ENCODE measurements at regions not wholly inside any gene's neighbourhood (a gene's known extent, or its start where the extent isn't known, plus 50 kb on each side); places are given as distances from the start of the nearest gene placed in this dataset.

DNA sequence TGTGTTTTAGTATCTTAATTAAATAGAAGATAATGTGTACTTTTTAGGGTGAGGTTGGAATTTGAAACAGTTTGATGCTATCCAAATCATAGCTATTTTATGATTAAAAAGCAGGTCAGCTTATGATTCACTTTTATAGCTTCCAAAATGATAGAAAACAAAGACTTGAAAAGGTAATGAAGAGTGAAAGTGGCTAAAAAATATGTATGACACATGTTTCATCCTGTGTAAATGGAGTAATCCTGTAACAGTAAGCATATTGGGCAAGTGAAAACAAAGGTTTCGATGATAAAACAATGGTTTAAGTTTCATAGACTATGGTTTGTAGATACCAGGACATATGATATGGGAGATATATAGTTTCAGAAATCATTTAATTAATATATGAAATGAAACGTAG is 456.2 kb downstream of the PCDH20 start:
- H3K9me3 ChIP-seq, result no peaks in the 10 kb centered on the region

GRCh38 chr13:60957816-60958215 is 457.8 kb downstream of the PCDH20 start:
- TF ChIP-seq, protein P1, sequence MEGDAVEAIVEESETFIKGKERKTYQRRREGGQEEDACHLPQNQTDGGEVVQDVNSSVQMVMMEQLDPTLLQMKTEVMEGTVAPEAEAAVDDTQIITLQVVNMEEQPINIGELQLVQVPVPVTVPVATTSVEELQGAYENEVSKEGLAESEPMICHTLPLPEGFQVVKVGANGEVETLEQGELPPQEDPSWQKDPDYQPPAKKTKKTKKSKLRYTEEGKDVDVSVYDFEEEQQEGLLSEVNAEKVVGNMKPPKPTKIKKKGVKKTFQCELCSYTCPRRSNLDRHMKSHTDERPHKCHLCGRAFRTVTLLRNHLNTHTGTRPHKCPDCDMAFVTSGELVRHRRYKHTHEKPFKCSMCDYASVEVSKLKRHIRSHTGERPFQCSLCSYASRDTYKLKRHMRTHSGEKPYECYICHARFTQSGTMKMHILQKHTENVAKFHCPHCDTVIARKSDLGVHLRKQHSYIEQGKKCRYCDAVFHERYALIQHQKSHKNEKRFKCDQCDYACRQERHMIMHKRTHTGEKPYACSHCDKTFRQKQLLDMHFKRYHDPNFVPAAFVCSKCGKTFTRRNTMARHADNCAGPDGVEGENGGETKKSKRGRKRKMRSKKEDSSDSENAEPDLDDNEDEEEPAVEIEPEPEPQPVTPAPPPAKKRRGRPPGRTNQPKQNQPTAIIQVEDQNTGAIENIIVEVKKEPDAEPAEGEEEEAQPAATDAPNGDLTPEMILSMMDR (IDR thresholded peaks at IDR 0.05), result no peak
- no peaks in the 10 kb centered on the region for H3K27me3 ChIP-seq
- H3K9ac ChIP-seq (ENCODE audit: low read depth in 2 of 2, low read length in 2 of 2), result no peak overlapping the region
- intact Hi-C loops (cut with DNase I), result no loop called here
- H3K9me3 ChIP-seq, result no peaks in the 10 kb centered on the region
- no peak overlapping the region for H3K27ac ChIP-seq
- no peak for DNase-seq
- H3K4me1 ChIP-seq, result no peaks in the 10 kb centered on the region
- H3K4me3 ChIP-seq, result no peak overlapping the region
- H3K36me3 ChIP-seq, result no peaks in the 10 kb centered on the region

More for the DNA sequence above, 456.2 kb downstream of the PCDH20 start:
- TF ChIP-seq, protein P1 (IDR thresholded peaks at IDR 0.05), result no peak
- no peak overlapping the region for H3K4me3 ChIP-seq
- no peaks in the 10 kb centered on the region for H3K4me1 ChIP-seq
- H3K36me3 ChIP-seq, result no peaks in the 10 kb centered on the region
- no peak for DNase-seq
- no peak overlapping the region for H3K9ac ChIP-seq (ENCODE audit: low read depth in 2 of 2, low read length in 2 of 2)
- H3K27ac ChIP-seq, result no peak overlapping the region
- no peaks in the 10 kb centered on the region for H3K27me3 ChIP-seq
- intact Hi-C loops (cut with DNase I), result no loop called here

DNA sequence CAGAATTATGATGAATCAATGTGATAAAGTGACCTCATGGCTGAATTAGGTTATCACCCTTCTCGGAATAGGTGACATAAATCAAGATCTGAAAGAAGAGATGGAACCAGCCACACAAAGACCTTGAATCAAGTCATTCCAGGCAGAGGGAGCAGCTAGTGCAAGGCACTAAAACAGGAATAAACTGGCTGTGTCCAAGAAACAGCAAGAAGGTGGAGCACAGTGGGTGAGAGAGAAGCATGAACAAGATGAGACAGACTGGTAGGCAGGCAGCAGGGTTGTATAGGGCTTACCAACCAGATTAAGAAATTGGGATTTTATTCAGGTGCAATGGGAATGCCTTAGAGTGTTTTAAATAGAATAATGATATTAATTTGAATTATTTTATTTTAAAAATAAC is 470.3 kb downstream of the PCDH20 start:
- TF ChIP-seq, protein P1 (IDR thresholded peaks at IDR 0.05), result no peak
- Histone ChIP-seq H3K9ac (ENCODE audit: low read depth in 2 of 2, low read length in 2 of 2) (no peak overlapping the region), H3K9me3 (no peaks in the 10 kb centered on the region), H3K27me3 (no peaks in the 10 kb centered on the region), H3K27ac (no peak overlapping the region), H3K4me1 (no peaks in the 10 kb centered on the region), H3K4me3 (no peak overlapping the region), H3K36me3 (no peaks in the 10 kb centered on the region)
- DNase-seq, result no peak
- intact Hi-C loops (cut with DNase I), result no loop called here

- no peak for DNase-seq
Measured at GRCh38 chr13:60944863-60945262, 470.8 kb downstream of the PCDH20 start.

DNA sequence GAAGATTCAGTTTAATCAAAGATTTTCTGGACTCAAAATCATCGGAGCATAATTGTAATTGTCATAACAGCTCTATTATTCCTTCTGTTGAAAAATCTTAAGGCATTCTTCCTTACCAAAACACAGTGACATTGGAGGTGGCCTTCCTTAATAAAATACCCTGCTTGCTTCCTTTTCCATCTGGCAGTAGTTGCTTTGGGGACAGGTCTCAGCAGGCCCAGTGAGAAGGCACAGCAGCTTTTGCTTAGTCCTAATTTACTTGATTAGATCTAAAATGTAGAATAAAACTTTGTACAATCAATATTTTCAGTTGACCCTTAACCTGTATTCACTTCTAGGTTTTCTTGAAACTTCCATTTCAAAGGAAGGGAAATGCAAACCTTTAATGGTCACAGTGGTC is 471.6 kb downstream of the PCDH20 start:
- intact Hi-C loops (cut with DNase I), result no loop called here
- TF ChIP-seq, protein P1 (IDR thresholded peaks at IDR 0.05), result no peak
- Histone ChIP-seq H3K9me3 (no peaks in the 10 kb centered on the region), H3K27me3 (no peaks in the 10 kb centered on the region), H3K4me1 (no peaks in the 10 kb centered on the region), H3K27ac (no peak overlapping the region), H3K36me3 (no peaks in the 10 kb centered on the region), H3K9ac (ENCODE audit: low read depth in 2 of 2, low read length in 2 of 2) (no peak overlapping the region), H3K4me3 (no peak overlapping the region)
- DNase-seq, result no peak

More at GRCh38 chr13:60944863-60945262, 470.8 kb downstream of the PCDH20 start:
- Histone ChIP-seq H3K9me3 (no peaks in the 10 kb centered on the region), H3K27ac (no peak overlapping the region), H3K36me3 (no peaks in the 10 kb centered on the region), H3K4me3 (no peak overlapping the region), H3K27me3 (no peaks in the 10 kb centered on the region), H3K4me1 (no peaks in the 10 kb centered on the region), H3K9ac (ENCODE audit: low read depth in 2 of 2, low read length in 2 of 2) (no peak overlapping the region)
- intact Hi-C loops (cut with DNase I), result no loop called here
- TF ChIP-seq, protein P1 (IDR thresholded peaks at IDR 0.05), result no peak

- Histone ChIP-seq H3K4me3 (no peak overlapping the region), H3K36me3 (no peaks in the 10 kb centered on the region), H3K27me3 (no peaks in the 10 kb centered on the region), H3K9me3 (no peaks in the 10 kb centered on the region), H3K9ac (ENCODE audit: low read depth in 2 of 2, low read length in 2 of 2) (no peak overlapping the region), H3K27ac (no peak overlapping the region), H3K4me1 (no peaks in the 10 kb centered on the region)
- TF ChIP-seq, protein P1 (IDR thresholded peaks at IDR 0.05), result no peak
- intact Hi-C loops (cut with DNase I), result no loop called here
- no peak for DNase-seq
Measured at GRCh38 chr13:60936281-60936680, 479.4 kb downstream of the PCDH20 start.

Data from colonic mucosa (tissue), 4 donors.